ENCODE measurements at regions not wholly inside any gene's neighbourhood (a gene's known extent, or its start where the extent isn't known, plus 50 kb on each side); places are given as distances from the start of the nearest gene placed in this dataset.
"Not testable (repeated sequence)": the region's sequence is repeated elsewhere in the genome, so short reads cannot be mapped to it uniquely, and the experiment has no call there.

DNA sequence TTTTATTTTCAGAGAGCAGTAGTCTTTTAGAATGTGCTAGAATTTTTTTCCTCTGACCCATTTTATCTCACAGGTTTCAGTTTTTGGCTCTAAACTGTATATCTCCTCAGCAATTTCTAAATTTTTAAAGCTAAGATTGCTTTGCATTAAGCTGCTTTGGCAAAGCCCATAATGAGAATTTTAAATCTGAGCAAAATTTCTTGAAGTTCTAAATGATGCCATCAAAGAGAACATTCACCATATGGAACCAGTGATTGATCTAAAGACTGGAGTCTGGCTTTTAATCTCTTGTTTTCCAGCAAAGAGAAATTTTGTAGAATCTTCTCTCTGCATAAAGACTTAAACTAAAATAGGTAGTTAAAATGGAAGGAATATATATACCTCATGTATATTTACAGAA is 313.6 kb downstream of the TBC1D32 start:
- no peak for DNase-seq (ENCODE audit: low read depth)

DNA sequence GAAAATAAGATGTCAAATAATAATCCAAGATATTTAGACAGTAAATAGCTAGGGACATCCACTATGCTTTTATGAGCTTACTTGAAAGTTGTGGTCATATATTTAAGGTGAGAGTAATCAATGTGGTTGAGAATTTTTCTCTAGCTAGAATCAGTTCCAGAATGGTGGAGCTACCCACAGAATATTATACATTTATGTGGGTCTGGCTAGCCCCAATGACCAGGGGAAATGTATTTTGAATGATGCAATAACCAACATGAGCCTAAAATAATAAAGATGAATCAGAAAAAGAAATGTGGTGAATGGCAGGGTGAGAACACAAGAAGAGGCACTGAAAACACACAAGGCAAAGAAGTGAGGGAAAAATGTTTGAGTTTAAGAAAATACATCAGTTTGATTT is 325.7 kb downstream of the TBC1D32 start:
- DNase-seq (ENCODE audit: low read depth): no peak

DNA sequence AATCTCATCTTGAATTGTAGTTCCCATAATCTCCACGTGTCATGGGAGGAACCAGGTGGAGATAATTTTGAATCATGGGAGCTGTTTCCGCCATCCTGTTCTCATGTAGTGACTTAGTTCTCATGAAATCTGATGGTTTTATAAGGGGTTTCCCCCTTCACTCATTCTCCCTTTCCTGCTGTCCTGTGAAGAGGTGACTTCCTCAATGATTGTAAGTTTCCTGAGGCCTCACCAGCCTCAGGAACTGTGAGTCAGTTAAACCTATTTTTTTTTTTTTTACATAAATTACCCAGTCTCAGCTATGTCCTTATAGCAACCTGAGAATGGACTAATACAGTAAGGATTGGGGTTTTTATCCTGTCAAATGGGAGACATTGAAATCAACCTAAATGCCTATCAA is 328.3 kb downstream of the TBC1D32 start:
- no peak for DNase-seq (ENCODE audit: low read depth)

DNA sequence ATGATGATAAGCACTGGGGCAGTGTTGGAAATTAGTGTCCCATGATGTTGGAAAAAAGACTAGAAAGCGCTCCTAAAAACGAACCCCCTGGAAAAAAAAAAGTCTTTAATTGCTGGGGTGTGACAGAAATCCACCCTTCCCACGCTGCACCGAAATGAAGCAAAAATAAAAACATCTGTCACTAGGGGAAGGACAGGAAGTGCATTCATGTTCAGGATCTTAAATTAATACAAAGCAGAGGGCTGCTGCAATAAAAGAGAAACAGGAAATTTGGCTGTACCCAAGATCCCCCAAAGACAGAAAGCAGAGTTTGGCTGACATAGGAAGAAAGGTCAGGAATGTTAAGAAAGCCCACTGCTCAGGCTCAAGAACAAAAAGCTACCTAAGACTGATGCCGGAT is 333.9 kb downstream of the TBC1D32 start:
- DNase-seq (ENCODE audit: low read depth): no peak

DNA sequence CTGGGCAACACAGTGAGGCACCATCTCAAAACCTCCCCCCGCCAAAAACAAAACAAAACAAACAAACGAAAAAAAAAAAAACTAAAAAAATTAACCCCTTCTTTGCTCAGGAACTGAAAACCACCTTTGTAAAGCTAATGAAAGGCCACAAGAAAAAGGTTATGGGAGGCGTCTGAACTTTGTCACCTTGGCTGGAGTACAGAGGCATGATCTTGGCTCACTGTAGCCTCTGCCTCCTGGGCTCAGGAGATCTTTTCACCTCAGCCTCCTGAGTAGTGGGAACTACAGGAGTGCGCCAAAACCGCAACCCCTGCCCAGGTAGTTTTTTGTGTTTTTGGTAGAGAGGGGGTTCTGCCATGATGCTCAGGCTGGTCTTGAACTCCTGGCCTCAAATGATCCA is 337.9 kb downstream of the TBC1D32 start:
- DNase-seq (ENCODE audit: low read depth): no peak

DNA sequence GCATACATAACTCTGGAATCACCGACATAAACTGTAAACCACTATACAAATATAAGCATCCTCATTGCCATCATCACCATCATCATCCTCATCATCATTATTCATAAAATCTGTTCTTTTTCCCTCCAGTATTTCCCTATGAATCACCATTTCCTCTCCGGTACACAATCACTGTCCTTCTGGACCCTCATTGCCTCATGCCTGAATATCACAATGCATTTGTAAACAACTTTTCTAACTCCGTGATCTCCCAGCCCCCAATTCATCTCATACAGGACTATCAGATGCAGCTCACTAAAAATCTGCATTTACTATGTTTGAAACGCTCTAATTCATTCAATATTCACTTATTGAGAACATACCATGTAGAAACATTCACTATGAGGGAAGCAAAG is 339.7 kb downstream of the TBC1D32 start:
- no peak for DNase-seq (ENCODE audit: low read depth)

DNA sequence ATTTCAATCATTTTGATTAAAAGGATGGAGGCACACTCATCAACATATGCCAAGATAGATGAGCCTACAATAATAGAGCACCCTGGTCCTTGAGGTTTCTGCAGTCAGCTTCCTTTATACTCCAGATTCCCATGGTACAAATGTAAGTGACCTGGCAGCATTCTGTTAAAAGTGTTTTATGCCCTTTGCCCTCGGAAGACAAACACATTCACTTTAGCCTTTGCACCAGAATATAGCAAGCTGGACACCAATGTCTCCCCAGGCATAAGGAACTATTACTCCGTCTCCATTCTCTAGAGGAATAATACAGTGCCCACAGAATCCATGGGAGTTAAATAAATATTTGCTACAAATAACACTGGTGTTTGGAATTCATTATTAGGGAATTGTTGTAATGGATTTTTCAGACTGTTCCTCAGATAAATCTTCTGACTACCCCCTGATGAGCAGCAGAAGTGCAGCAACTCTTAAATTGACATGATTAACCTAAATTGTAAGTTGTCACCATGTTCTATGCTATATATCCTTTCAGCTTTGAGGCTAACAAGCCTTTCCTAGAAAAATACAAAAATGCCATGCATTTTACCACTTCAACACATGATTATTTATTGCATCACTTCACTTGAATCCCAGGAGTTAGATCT is 340.2 kb downstream of the TBC1D32 start:
- no peak for DNase-seq (ENCODE audit: low read depth)

DNA sequence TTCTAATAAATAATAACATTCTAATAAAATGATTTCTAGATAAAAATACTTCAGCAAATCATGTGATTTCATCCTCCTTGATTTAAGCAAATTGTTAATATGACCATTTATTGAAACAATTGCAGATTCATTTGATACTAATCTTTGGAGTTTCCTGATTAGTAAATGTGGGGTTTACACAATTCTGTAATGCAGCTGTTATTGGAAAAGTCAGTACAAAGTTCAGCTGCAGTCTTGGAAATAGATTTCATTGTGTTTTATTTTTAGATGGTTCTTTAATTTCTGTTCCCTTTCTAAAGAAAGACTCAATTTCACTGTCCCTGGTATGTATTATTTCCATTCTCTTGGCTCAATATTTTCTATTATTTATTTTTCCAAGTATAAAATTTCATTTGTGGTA is 342.0 kb downstream of the TBC1D32 start:
- no peak for DNase-seq (ENCODE audit: low read depth)

DNA sequence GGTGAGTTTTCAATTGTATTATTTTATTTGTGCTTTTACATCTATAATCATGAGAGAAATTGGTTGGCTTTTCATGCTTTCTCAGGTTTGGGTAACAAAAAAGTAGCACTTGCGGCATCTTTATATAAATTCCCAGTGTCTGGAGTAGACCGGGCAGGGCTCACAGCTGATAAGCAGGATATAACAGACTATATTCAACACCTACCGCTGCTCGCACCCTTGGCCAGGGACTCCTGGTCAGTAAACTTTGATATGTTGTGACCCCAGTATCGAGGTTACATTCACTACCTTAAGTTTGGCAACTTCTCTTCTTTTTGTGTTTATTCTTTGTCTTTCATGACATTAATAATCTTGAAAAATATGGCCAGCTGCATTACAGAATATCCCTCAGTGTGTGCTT is 343.4 kb downstream of the TBC1D32 start:
- DNase-seq (ENCODE audit: low read depth): no peak

DNA sequence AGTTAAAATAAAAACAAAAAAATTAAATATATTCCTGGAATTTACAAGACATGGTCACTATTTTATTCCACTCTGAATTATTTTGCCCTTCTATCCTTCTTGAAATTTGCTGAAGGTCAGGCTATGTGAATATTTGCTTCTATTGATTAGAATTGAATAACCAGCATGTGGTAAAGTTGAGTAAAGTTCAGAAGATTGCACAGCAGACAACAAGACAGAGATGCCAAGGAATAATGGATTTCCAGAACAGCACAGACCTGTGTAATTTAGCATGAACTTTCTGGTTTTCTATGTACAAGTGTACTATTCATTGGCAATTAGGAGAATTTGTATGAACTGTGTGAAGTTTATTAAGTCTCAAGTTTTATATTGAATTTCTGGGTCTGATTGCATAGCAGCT is 352.4 kb downstream of the TBC1D32 start:
- DNase-seq (ENCODE audit: low read depth): no peak

DNA sequence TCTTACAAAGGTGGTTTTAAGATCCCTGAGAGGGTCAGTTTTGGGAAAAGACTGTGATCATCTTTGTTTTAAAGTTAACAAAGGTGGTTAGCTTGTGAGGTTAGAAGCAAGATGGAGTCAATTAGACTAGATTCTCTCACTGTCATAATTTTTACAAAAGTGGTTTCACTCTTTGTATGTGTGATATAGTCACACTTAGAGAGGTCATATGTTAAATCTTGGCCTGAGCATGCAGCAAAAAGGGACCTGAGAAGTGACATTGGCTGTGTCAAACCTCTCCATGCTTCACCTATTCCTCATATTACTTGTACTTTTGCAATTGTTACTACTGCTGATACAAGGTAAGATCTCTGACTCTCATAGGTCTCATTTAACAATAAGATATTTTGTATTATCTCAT is 368.0 kb downstream of the TBC1D32 start:
- DNase-seq (ENCODE audit: low read depth): no peak

DNA sequence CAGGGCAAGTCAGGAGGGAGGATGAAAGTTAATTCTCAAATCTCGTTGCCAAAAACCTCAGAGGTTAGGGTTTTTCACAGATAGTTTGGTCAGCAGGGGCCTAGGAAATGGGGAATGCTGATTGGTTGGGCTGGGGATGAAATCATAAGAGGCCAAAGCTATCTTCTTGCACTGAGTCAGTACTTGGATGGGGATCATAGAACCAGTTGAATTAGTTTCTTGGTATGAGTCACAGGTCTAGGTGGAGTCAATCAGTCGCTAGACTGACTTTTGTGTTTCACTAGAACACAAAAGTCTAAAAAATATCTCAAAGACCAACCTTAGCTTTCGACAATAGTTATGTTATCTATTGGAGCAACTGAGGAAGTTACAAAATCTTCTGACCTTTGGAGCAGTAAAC is 368.5 kb downstream of the TBC1D32 start:
- no peak for DNase-seq (ENCODE audit: low read depth)

DNA sequence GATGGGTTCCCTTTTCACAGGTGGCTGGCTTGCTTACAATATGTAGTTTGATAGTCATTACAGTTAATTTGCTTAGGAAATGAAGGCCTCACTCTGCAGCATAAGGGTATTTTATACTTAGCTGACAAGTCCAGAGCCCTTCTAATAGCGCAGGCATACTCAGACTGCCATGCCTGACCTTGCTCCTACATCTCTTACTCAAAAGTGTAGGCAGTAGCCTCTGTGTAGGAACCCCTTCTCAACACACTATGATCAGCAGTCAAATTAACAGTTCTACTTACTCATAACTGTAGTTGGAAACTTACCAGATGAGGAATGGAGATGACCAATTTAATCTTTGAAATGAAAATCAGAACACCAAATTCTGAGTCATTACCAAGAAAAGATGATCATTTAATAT is 373.5 kb downstream of the TBC1D32 start:
- DNase-seq (ENCODE audit: low read depth): no peak

DNA sequence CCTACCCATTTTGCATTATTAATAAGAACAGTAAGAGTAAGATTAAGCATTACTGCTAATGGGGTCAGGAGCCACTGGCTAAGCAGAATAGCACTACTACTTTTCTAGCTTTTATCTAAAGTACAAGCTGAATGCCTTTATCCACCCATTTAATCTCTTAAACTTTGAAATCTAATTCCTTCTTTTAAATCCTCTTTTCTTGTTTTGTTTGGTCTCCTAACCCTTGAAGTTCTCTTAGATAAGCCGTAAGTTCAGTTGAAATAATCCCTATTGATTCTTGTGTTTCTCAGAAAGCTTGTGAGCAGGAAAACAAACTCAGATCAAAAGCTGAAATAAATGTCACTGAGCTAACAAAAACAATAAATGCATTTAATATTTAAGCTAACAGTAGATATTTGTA is 380.2 kb downstream of the TBC1D32 start:
- DNase-seq (ENCODE audit: low read depth): no peak

DNA sequence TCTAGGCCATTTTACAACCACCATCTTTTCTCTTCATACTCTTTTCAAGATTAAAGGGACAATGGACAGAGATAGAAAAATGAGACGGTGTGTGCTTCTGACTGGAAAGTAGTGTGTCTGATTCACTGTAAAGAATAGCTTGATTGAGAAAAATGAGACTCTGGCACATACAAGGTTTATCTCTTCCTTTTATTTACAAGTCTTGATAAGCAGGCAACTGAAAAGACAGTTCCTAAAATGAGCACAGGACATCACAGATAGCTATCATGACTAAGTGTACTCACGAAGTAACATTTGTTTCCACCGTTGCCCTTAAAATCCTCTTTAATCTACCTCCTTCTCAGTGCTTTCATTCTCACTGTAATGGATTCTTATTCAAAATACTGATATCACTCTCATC is 383.0 kb downstream of the TBC1D32 start:
- DNase-seq (ENCODE audit: low read depth): no peak

DNA sequence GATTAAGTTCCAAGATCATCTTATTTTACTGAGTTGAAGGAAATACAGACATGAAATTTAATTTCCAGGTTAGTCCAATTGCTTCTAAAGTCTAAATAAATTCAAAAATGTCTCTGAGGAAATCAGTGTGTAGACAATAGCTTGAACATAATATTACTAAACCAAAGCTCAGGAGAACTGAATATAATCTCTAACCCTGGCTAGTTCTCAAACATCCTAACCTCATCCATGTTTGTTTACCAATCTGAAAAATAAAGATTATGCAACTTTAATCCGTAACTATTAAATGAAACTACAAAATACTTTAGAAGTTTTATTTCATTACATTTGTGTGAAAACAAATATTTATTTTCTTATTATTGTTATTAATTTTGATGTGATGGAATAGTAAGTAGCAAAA is 387.2 kb downstream of the TBC1D32 start:
- no peak for DNase-seq (ENCODE audit: low read depth)

DNA sequence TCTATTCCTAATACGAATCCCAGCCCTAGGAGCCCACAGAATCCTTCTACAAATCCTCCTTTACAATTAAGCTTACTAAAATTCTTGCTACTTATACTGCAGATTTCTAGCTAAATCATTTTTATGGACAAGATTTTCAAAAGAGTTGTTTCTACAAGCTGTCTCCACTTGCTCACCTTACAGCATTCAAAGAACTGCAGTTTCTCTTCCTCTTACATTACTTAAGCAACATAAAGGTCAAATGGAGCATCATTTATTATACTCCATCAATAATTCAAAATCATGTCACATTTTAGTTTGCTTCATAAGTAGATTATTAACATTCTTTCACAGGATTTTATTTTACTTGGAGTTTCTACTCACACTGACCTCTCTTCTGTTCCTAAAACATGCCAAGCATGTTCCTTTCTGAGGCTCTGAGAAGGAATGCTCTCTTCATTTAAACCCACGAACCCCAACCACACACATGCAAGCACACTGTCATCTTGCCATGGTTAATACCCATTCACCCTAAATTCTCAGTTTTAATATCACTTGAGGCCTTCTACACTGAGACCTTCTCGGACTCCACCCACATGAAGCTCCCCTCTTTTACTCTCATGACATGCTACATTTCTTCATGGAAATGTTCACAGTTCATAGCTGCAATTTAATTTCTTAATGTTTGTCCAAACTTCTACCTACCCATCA is 388.2 kb downstream of the TBC1D32 start:
- no peak for DNase-seq (ENCODE audit: low read depth)

DNA sequence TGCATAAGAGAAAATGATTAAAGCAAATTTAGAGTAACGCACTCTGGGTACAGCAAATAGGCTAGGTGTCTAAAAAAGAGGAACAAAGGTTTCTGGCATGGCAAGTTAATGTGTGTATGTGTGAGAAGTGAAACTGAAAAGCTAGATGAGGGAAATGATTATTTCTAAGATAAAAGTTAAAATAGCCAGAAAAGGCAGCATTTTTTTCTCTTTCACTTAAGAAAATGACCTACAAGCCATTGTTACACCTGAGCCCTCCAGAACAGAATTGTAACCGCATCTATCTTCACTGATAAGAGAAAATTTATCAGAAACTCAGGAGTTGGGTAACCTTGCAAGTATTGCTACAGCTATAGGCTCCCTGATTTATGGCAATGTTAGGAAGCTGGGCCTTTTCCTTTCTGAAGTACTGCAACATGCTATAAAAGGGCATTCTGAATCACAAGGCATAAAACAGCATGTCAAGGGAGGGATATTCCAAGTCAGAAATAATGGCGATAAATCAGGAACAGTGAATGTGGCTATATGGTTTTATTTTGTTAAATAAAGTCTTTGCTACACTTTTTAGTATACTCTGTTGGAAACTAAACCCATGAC is 395.3 kb downstream of the TBC1D32 start:
- no peak for DNase-seq (ENCODE audit: low read depth)

DNA sequence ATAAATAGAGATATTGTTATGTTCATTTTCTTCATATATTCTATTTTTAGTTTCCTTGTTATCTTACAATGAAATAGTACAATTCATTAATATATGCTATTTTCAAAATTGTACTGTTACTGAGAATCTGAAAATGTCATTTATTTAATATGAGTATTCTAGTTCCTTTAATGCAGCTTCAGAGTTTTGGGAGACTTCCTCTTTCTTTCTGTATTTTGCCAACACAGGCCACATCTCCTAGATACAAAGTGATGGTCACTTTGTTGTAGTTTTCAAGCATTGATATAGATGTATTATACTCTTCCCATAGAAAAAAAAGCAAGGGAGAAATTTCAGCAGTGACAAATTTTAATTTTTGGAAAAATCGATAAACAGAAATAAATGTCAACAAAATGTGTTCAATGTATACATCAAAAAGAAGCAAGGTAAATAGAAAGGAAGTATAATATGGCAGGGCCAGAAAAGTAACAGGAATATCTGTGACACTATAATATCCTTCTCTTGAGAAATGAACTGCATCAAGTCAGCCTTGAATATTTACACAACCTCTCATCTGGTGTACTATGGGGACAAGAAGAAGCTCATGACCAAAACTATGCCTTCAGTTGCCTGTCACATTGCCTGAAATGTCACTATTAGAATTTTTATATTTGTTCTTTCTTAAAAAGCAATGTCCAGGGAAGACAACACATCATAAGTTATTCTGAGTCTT is 396.0 kb downstream of the TBC1D32 start:
- DNase-seq (ENCODE audit: low read depth): no peak

DNA sequence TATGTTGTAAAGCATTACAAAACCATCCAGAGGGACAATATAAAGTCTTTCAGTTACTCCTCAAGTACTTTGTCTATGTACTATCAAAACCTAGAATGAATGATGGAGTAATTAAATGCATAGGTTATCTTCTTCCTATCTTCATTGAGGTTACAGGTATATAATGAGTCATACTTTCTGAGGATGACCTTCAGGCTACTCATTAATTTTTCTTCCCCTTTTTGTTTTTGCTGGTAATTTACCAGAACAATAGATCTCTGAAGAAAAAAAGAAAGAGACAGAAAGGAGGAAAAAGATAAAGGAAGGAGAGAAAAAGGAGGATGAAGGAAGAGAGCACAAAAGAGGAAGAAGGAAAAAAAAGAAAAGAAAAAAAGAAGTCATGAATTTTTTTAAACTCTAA is 398.4 kb downstream of the TBC1D32 start:
- no peak for DNase-seq (ENCODE audit: low read depth)

DNA sequence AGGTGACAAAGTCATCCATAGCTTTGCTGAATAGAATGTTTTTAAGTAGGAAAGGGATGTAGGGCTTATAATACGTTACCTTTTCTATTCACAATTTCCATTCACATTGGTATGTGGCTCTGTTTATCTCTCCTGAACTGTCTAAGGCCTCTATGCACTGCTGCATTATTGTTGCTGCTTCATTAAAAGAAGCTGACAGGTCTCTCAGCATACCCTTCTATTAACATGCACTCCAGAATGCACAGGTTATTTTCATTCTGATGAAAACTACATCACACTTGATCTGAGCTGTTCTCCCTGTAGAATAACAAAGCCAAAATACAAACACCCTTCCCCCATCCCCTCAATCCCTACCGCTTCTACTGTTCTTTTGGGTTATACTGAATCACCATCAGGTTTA is 399.3 kb downstream of the TBC1D32 start:
- DNase-seq (ENCODE audit: low read depth): no peak

DNA sequence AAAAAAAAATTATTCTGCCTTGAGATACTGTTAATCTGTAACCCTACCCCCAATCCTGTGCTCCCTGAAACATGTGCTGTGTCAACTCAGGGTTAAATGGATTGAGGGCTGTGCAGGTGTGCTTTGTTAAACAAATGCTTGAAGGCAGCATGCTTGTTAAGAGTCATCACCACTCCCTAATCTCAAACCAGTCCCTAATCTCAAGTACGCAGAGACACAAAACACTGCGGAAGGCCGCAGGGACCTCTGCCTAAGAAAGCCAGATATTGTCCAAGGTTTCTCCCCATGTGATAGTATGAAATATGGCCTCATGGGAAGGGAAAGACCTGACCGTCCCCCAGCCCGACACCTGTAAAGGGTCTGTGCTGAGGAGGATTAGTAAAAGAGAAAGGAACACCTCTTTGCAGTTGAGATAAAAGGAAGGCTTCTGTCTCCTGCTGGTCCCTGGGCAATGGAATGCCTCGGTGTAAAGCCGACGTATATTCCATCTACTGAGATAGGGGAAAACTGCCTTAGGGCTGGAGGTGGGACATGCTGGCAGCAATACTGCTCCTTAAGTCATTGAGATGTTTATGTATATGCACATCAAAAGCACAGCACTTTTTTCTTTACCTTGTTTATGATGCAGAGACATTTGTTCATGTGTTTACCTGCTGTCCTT is 402.6 kb downstream of the TBC1D32 start:
- DNase-seq (ENCODE audit: low read depth): not testable (repeated sequence)

DNA sequence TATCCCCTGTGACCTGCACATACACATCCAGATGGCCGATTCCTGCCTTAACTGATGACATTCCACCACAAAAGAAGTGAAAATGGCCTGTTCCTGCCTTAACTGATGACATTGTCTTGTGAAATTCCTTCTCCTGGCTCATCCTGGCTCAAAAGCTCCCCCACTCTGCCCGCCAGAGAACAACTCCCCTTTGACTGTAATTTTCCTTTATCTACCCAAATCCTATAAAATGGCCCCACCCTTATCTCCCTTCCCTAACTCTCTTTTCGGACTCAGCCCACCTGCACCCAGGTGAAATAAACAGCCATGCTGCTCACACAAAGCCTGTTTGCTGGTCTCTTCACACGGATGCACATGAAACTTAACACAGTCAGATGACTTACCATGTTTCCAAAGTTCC is 403.8 kb downstream of the TBC1D32 start:
- DNase-seq (ENCODE audit: low read depth): not testable (repeated sequence)

All from stimulated activated CD8-positive, alpha-beta memory T cell treated with anti-CD3 and anti-CD28 coated beads, Interleukin-15, amount 100 ng/mL, for 1 hour (primary cell).